ENCODE measurements at regions not wholly inside any gene's neighbourhood (a gene's known extent, or its start where the extent isn't known, plus 50 kb on each side); places are given as distances from the start of the nearest gene placed in this dataset.

DNA sequence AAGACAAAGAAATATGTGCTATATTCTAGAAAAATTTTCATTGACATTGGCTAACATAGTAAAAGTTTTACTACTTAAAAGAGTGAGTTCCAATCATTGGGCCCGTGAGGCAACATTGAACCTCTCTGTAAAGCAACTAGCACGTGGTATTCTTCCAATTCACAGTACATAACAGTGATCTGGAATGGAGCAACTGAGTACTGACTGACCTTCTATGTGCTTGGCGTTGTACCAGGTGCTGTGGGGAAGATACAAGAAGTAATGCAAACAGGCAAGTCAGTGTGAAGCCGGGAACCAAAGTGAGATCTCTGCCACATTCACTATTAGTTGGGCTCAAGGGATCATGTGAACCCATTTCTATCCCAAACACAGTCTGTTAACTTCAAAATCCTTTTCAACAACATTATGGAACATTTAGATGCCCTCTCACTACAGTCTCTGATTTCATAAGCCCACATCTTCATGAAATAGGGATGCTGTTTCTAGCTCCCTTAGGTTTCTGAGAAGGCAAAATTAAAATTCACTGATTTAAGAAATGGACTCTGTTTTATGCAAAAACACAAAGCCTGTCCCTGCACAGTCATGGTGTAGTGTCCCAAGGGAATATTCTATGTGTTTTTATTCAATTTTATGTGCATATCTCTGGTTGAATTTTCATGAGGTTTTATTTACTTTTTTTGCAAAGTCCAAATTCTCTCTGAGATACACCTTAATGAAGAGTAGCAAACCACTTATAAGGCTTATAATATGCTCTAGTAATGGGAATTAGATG lies 61.8 kb upstream of the NCAM1 start:
- DNase-seq (ENCODE audit: low read depth in 2 of 2) = no peak

DNA sequence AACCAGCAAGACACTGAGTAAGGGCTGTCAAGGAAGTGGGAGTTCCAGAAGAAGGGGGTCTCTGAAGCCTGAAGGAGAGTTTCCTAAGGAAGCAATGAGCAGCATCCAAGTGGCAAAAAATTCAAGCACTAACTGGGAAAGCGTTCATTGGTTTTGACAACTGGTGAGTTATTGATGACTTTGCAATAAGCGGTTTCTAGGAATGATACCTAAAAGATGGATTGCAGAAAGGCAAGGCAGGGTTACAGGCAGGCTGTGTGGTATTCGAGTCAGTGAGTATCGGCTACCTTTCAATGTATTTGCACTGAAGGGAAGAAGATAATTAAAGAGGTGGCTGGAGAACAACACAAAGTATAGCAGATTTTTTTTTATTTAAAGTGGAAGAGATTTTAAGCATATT lies 59.3 kb upstream of the NCAM1 start:
- no peak for DNase-seq (ENCODE audit: low read depth in 2 of 2)

DNA sequence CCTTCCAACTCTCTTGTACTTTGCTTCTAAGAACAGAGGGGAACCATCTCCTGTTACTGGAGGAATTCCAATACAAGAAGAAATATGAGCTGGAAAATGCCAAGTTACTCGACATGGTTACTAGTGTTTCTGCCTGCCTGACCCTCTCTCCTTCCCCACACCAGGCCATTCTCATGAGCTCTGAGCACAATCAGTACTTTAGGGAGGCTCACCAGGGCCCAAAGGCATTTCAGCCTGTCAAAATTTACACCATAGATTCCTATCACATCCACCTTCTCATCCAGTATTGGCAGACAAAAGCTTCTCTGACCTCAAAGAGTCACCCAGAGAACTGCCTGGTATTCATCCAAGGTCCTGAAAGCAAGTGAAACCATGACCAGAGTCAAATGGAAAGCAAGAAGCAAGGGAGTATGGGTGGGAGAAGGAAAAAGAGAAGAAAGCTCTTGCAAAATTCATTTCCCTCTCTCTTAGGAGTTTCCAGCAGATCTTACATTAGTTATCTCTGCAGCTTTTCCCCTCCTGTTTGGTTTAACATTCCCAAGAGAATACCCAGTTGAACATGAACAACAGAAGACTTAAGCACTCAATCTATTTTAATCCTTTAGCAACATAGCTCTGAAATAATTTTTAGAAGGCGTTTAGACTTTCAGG lies 58.7 kb upstream of the NCAM1 start:
- no peak for DNase-seq (ENCODE audit: low read depth in 2 of 2)

DNA sequence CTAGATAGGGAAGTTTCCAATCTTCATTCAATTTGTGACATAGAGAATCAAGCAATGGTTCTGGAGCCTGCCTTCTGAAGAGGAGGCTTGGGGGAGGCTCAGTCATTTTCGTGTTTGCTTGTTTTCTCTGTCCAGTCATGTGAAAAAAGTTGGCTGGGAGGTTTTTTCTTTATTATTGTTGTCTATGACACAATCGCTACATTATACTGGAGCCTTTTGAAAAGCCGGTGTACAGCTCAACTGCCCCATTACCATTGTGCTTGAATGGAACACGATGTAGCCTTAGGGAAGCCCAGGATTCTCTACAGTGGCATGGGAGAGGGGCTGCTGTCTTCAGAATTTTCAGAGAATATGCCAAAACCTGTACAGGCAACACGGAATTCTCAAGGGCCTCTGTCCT lies 57.9 kb upstream of the NCAM1 start:
- no peak for DNase-seq (ENCODE audit: low read depth in 2 of 2)

DNA sequence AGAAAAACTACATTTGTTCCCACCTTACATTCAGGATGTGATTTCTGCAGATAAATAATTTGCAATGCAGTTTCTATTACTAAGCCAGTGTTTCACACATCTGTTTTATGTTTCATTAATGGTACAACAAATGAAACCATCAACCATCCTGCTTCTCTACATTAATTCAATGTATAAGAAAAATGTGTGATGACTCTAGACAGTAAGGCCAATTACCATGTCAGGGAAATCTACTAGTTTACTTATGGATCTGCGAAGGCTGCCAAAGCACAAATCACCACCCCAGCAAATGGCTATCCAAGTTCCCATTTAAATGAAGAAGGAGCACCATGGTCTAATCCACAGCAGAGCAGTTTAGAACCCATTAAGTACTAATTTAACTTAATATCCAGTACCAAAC lies 50.1 kb upstream of the NCAM1 start:
- DNase-seq (ENCODE audit: low read depth in 2 of 2) = no peak
